Adrenal gland (tissue), 9 donors: ENCODE measurements at regions not wholly inside any gene's neighbourhood (a gene's known extent, or its start where the extent isn't known, plus 50 kb on each side); places are given as distances from the start of the nearest gene placed in this dataset.

Source experiments
- DNase-seq, 7 donors: peaks; one replicate each; pipeline ENCODE4 v3.0.0-alpha.2; 2019 to 2020
- H3K27ac ChIP-seq, 5 donors: fragments of 200-600 bp; sonication (generic) in 4 of 5; 1 replicate in 3 of 5; 2 replicates in 2 of 5; pipeline versions ENCODE4 v1.5.1 to v1.8.0; 2016 to 2020; ENCODE audit warnings: mild to moderate bottlenecking in 1 of 5
- H3K27me3 ChIP-seq: fragments of 200-600 bp; 2 replicates; pipeline ENCODE4 v1.8.0; 2021
- H3K36me3 ChIP-seq, 2 donors: fragments of 200-600 bp; replicated peaks in 1 of 2; 1 replicate in 1 of 2; 2 replicates in 1 of 2; pipeline versions ENCODE4 v1.5.1 to v1.8.0; 2018 to 2022
- H3K4me1 ChIP-seq, 2 donors: fragments of 200-600 bp; replicated peaks in 1 of 2; 1 replicate in 1 of 2; 2 replicates in 1 of 2; pipeline versions ENCODE4 v1.5.1 to v1.8.0; 2018 to 2021
- H3K4me3 ChIP-seq, 4 donors: fragments of 200-600 bp; sonication (generic) in 3 of 4; one replicate each; pipeline ENCODE4 v1.5.1; 2016 to 2018
- H3K9me3 ChIP-seq, 3 donors: fragments of 200-600 bp; sonication (generic) in 1 of 3; replicated peaks in 1 of 3; 1 replicate in 2 of 3; 2 replicates in 1 of 3; pipeline versions ENCODE4 v1.5.1 to v1.8.0; 2016 to 2021
- POLR2A ChIP-seq, 2 donors: fragments of 450-650 bp; IDR thresholded peaks; one replicate each; pipeline ENCODE4 v1.6.1; 2017; ENCODE audit warnings: antibody characterized with exemption in 2 of 2, mild to moderate bottlenecking in 2 of 2, moderate library complexity in 1 of 2
- WGBS, 4 donors: extraction: QIAGEN DNeasy Blood & Tissue Kit in 2 of 4; methylation state at CpG; one replicate each; pipeline versions ENCODE4 v1.1.5 to v1.1.7; 2013 to 2017; 5-methylcytosine and 5-hydroxymethylcytosine counted together
- intact Hi-C, 2 donors: fragments of 100-400 bp; cut with DNase I; formaldehyde crosslinking; loops; one replicate each; pipeline versions ENCODE4 v1.14.1 to v1.15.0; 2022 to 2023
- TF ChIP-seq, protein P1 (sequence below), 6 experiments: fragments of 450-650 bp in 4 of 6; fragments of 200-600 bp in 2 of 6; sonication (generic) in 1 of 6; IDR thresholded peaks; 1 replicate in 5 of 6; 2 replicates in 1 of 6; pipeline versions ENCODE4 v1.5.1 to v1.8.0; 2016 to 2021; ENCODE audit warnings: antibody characterized with exemption in 6 of 6, mild to moderate bottlenecking in 2 of 6, moderate library complexity in 1 of 6
- donor health status: healthy with polysubstance abuse.
- donor health status: Bipolar disorder and iron deficiency.
- donor health status: DM: yes; HTN: yes; CAD: no.
- donor health status: DM: no; HTN: no; CAD: no.
- donor health status: DM: no; HTN: no; CAD: no.

GRCh38 chr2:217035967-217036366, 176.1 kb upstream of the TNP1 start:
- no peaks in the 10 kb centered on the region for H3K36me3 ChIP-seq
- H3K4me1 ChIP-seq = peaks cover 0 to 3% of the 10 kb centered on the region in 2 donors
- peak in 5 of 7 donors; percentile 20 to 58 (median 26) for DNase-seq
- peak overlapping the region in 1 of 5 donors; percentile 40 for H3K27ac ChIP-seq
- H3K9me3 ChIP-seq = no peaks in the 10 kb centered on the region
- intact Hi-C loops = no loop called here
- H3K4me3 ChIP-seq = no peak overlapping the region
- WGBS, 4 donors = 45 to 64% (median 58%) methylated on average over 3 to 4 of the region's 4 CpGs
- no peaks in the 10 kb centered on the region for H3K27me3 ChIP-seq
- TF ChIP-seq POLR2A (IDR thresholded peaks at IDR 0.05) = no peak
- TF ChIP-seq, protein P1, sequence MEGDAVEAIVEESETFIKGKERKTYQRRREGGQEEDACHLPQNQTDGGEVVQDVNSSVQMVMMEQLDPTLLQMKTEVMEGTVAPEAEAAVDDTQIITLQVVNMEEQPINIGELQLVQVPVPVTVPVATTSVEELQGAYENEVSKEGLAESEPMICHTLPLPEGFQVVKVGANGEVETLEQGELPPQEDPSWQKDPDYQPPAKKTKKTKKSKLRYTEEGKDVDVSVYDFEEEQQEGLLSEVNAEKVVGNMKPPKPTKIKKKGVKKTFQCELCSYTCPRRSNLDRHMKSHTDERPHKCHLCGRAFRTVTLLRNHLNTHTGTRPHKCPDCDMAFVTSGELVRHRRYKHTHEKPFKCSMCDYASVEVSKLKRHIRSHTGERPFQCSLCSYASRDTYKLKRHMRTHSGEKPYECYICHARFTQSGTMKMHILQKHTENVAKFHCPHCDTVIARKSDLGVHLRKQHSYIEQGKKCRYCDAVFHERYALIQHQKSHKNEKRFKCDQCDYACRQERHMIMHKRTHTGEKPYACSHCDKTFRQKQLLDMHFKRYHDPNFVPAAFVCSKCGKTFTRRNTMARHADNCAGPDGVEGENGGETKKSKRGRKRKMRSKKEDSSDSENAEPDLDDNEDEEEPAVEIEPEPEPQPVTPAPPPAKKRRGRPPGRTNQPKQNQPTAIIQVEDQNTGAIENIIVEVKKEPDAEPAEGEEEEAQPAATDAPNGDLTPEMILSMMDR (IDR thresholded peaks at IDR 0.05) = no peak

DNA sequence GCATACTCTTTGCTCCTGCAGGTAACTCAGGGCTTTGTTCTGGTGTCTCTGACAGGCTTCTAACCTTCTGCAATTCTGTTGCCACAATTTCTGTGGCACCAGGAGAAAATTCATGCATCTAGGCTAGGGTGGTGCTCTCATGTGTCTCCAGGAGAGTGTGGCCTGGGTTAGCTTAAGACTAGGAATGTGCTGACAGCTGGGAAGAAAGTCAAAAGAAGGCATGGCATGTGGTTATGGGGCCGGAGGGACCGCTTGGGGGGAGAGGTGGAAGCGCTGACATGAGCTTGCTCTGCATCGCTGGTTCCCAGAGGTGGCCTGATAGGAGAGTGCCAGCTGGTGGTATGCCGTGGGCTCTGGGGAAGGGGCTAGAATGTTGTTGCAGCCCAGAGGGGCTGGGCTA, 173.3 kb upstream of the TNP1 start:
- no peaks in the 10 kb centered on the region for H3K36me3 ChIP-seq
- intact Hi-C loops = no loop called here
- DNase-seq = no peak
- peaks cover 0 to 3% of the 10 kb centered on the region in 2 donors for H3K4me1 ChIP-seq
- H3K4me3 ChIP-seq = no peak overlapping the region
- no peak overlapping the region for H3K27ac ChIP-seq
- no peaks in the 10 kb centered on the region for H3K27me3 ChIP-seq
- WGBS, 4 donors = 83 to 95% (median 88%) methylated on average over 5 of the region's 5 CpGs
- H3K9me3 ChIP-seq = no peaks in the 10 kb centered on the region
- TF ChIP-seq, protein P1 (IDR thresholded peaks at IDR 0.05) = no peak
- TF ChIP-seq POLR2A (IDR thresholded peaks at IDR 0.05) = no peak

GRCh38 chr2:217031445-217031844, 171.6 kb upstream of the TNP1 start:
- DNase-seq = no peak
- intact Hi-C loops = no loop called here
- TF ChIP-seq, protein P1 (IDR thresholded peaks at IDR 0.05) = no peak
- no peak for TF ChIP-seq POLR2A (IDR thresholded peaks at IDR 0.05)
- no peak overlapping the region for H3K27ac ChIP-seq
- H3K36me3 ChIP-seq = no peaks in the 10 kb centered on the region
- 61 to 76% (median 65%) methylated on average over 1 of the region's 1 CpG for WGBS, 4 donors
- no peaks in the 10 kb centered on the region for H3K9me3 ChIP-seq
- no peaks in the 10 kb centered on the region for H3K27me3 ChIP-seq
- H3K4me3 ChIP-seq = no peak overlapping the region
- peaks cover 0 to 3% of the 10 kb centered on the region in 2 donors for H3K4me1 ChIP-seq

- Histone ChIP-seq H3K27ac (no peak overlapping the region), H3K4me1 (no peaks in the 10 kb centered on the region), H3K36me3 (no peaks in the 10 kb centered on the region), H3K27me3 (no peaks in the 10 kb centered on the region), H3K4me3 (no peak overlapping the region), H3K9me3 (no peaks in the 10 kb centered on the region)
- 72 to 84% (median 82%) methylated on average over 6 of the region's 6 CpGs for WGBS, 4 donors
- intact Hi-C loops = no loop called here
- TF ChIP-seq, protein P1 (IDR thresholded peaks at IDR 0.05) = no peak
- no peak for TF ChIP-seq POLR2A (IDR thresholded peaks at IDR 0.05)
- DNase-seq = no peak
Observed at GRCh38 chr2:217030081-217030480, 170.2 kb upstream of the TNP1 start.
